Inferior parietal cortex (tissue), 1 donor: ENCODE measurements at regions not wholly inside any gene's neighbourhood (a gene's known extent, or its start where the extent isn't known, plus 50 kb on each side); places are given as distances from the start of the nearest gene placed in this dataset.
"Not testable (repeated sequence)": the region's sequence is repeated elsewhere in the genome, so short reads cannot be mapped to it uniquely, and the experiment has no call there.

ENCODE experiments used
- DNase-seq: peaks from one replicate; pipeline ENCODE4 v3.0.0-alpha.2; 2016; ENCODE audit errors: extremely low spot score

- not testable (repeated sequence) for DNase-seq
Observed at GRCh38 chr9:29104166-29104565, 1530.9 kb upstream of the C9orf72 start.

DNA sequence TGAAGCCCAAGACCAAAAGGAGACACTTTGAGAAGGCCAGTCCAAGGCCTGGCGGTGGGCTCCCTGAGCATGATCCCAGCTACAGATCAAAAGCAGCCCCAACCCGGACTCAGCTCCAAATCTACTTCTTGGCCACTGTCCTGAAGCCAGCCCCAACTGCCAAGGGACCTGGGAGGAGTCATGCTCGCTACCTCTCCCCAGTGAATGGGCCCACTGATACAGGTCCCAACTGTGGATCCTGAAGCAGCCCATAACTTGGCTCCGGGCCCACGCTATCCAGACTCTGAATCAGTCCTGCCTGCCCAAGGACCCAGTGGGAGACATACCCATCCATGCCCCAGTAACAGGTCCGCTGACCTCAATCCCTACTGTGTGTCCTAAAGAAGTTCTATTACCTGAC is 1545.3 kb upstream of the C9orf72 start:
- DNase-seq = no peak

DNA sequence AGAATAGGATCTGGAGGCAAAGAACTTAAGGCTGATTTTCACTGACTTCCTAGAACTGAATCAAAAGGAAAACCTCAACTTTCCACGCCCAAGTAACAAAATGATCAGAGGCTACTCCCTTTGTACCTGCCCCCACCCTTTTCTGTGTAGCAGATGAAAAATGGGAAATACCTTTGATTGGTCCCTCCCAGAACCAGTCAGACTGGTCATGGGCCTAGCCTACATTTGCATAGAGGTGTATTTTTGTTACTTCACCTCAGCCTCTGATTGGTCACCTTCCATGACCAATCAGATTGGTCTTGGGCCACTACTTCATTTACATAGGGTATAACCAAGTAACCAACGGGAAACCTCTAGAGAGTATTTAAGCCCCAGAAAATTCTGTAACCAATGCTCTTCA is 1553.5 kb upstream of the C9orf72 start:
- no peak for DNase-seq

DNA sequence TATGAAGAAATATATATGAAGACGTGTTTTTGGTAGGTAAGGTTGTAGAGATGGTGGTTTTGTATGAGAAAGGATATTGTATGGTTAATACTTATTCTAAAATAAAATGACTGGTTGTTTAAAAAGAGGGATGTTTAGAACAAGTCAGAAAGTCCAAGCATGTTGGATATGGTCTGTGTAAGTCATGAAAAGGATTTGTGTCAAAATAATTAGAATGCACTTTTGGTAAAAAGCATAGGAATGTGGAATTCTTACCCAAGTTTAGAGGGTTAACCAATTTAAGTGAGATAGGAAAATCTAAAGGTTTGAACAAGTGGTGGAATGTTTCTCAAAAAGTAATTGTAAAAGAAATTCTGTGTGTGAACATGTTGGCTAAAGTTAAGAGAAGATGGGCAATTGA is 1556.5 kb upstream of the C9orf72 start:
- no peak for DNase-seq

DNA sequence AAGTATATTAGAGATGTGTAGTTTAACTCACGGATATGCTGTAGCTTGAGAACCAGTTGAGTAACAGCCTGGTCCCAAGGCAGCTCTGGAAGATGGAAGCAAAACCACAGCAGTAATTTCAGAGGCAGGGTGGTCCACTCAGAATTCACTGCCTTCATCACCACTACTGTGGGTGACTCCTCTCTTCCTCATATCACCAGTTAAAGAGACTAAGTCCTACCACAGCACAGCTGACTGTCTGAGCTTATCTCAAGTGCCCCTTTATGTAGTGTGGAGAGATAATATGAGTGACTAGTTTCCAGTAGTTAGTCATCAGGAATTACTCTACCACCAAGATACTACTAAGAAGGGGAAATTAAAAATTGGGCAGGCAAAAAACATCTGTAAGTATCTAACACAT is 1571.2 kb upstream of the C9orf72 start:
- no peak for DNase-seq

DNA sequence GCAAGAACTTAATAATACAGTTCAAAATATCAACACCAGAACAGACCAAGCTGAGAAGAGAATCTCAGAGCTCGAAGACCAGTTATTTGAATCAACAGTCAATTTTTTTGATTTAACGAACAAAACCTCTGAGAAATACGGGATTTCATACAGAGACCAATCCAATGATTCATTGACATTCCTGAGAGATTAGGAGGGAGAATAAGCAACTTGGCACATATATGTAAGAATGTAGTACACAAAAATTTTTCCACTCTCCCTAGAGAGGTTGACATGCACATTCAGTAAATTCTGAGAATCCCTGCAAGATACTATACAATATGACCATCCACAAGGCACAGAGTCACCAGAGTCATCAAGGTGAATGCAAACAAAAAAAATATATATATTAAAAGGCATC is 1577.3 kb upstream of the C9orf72 start:
- no peak for DNase-seq

DNA sequence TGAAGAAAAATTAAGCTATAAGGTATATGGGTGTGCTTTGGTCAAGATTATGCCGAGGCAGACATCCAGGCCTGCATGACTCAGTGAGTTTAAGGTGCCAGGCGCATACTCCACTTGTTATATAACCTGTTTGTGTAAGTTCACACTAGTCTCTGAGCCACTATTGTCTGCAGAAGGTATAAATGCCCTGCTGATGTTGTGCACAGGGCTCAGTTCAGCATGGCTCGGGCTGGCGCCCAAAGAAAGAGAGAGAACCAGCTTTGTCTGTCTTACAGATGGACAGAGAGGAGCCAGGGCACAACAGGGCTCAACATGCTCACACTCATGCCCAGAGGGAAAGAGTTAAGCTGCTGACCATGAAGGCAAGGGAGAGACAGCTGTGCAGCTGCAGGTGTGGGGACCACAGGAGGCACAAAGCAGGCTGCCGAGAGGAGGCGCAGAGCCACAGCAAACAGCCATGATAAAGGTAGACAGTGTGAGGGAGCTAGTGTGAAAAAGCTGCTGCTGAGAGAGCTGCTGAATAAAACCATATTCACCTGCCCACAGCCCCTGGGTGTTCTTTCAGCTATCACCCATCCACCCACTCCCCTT is 1587.6 kb upstream of the C9orf72 start:
- DNase-seq = no peak

GRCh38 chr9:29174136-29174535 is 1600.9 kb upstream of the C9orf72 start:
- no peak for DNase-seq

GRCh38 chr9:29176231-29176630 is 1603.0 kb upstream of the C9orf72 start:
- no peak for DNase-seq

- DNase-seq = no peak
Observed at GRCh38 chr9:29176786-29177185, 1603.5 kb upstream of the C9orf72 start.

GRCh38 chr9:29183971-29184370 is 1610.7 kb upstream of the C9orf72 start:
- DNase-seq = no peak

- not testable (repeated sequence) for DNase-seq
Observed at GRCh38 chr9:29188771-29189170, 1615.5 kb upstream of the C9orf72 start.

DNA sequence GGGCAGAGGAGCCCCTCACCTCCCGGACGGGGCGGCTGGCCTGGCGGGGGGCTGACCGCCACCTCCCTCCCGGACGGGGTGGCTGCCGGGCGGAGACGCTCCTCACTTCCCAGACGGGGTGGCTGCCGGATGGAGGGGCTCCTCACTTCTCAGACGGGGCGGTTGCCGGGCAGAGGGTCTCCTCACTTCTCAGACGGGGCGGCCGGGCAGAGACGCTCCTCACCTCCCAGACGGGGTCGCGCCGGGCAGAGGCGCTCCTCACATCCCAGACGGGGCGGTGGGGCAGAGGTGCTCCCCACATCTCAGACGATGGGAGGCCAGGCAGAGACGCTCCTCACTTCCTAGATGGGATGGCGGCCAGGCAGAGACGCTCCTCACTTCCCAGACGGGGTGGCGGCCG is 1615.9 kb upstream of the C9orf72 start:
- not testable (repeated sequence) for DNase-seq

GRCh38 chr9:29198861-29199260 is 1625.6 kb upstream of the C9orf72 start:
- no peak for DNase-seq

- no peak for DNase-seq
Observed at GRCh38 chr9:29199975-29200374, 1626.7 kb upstream of the C9orf72 start.

DNA sequence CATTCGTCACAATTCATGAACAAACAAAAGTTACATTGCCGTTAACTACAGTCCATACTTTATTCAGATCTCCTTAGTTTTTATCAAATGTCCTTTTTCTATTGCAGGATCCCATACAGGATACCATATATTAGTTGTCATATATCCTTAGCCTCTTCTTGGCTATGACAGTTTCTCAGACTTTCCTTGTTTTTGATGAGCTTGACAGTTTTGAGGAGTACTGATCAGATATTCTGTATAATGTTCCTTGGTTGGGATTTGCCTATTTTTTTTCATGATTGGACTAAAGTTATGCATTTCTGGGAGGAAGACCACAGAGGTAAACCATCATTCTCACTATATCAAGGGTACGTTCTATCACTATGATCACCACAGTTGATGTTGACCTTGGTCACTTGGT is 1627.4 kb upstream of the C9orf72 start:
- no peak for DNase-seq

GRCh38 chr9:29203244-29203930 is 1630.1 kb upstream of the C9orf72 start:
- DNase-seq = no peak

- peak; percentile 47 for DNase-seq
Observed at GRCh38 chr9:29208670-29209069, 1635.4 kb upstream of the C9orf72 start.

GRCh38 chr9:29209748-29210291 is 1636.5 kb upstream of the C9orf72 start:
- no peak for DNase-seq

- no peak for DNase-seq
Observed at GRCh38 chr9:29211003-29211579, 1637.8 kb upstream of the C9orf72 start.

- DNase-seq = peak; percentile 56
Observed at GRCh38 chr9:29211580-29212396, 1638.5 kb upstream of the C9orf72 start.
